Trophoblast cell (in vitro differentiated cells and primary cell): ENCODE measurements at regions not wholly inside any gene's neighbourhood (a gene's known extent, or its start where the extent isn't known, plus 50 kb on each side); places are given as distances from the start of the nearest gene placed in this dataset.

Experiments used
- DNase-seq, 2 donors: peaks; one replicate each; pipeline ENCODE4 v3.0.0-alpha.2; 2016
- H2AFZ ChIP-seq: 2 replicates; pipeline ENCODE4 v1.6.1; 2013; ENCODE audit warnings: low read length, moderate library complexity, mild to moderate bottlenecking; ENCODE audit not compliant: insufficient read depth, poor library complexity
- H2AK5ac ChIP-seq: 2 replicates; pipeline ENCODE4 v1.6.1; 2013; ENCODE audit warnings: mild to moderate bottlenecking, low read length
- H2BK120ac ChIP-seq: 2 replicates; pipeline ENCODE4 v1.6.1; 2013; ENCODE audit warnings: low read length, mild to moderate bottlenecking, moderate library complexity; ENCODE audit not compliant: insufficient read depth, poor library complexity
- H2BK12ac ChIP-seq: 2 replicates; pipeline ENCODE4 v1.6.1; 2013; ENCODE audit warnings: mild to moderate bottlenecking, low read length, moderate library complexity
- H2BK5ac ChIP-seq: 2 replicates; pipeline ENCODE4 v1.6.1; 2013; ENCODE audit warnings: low read length, low read depth, moderate library complexity, mild to moderate bottlenecking; ENCODE audit not compliant: poor library complexity
- H3K14ac ChIP-seq: 2 replicates; pipeline ENCODE4 v1.6.1; 2013; ENCODE audit warnings: mild to moderate bottlenecking, low read length
- H3K18ac ChIP-seq: 2 replicates; pipeline ENCODE4 v1.6.1; 2013; ENCODE audit warnings: mild to moderate bottlenecking, low read length
- H3K23ac ChIP-seq: 2 replicates; pipeline ENCODE4 v1.6.1; 2013; ENCODE audit warnings: low read length
- H3K27ac ChIP-seq: 2 replicates; pipeline ENCODE4 v1.5.1; 2013; ENCODE audit warnings: low read depth, mild to moderate bottlenecking, inconsistent platforms, low read length, moderate library complexity
- H3K27me3 ChIP-seq: 2 replicates; pipeline ENCODE4 v1.6.1; 2013; ENCODE audit warnings: inconsistent platforms, mild to moderate bottlenecking, low read length, moderate library complexity; ENCODE audit not compliant: insufficient read depth
- H3K36me3 ChIP-seq, 2 experiments: 1 replicate in 1 of 2; 2 replicates in 1 of 2; pipeline ENCODE4 v1.6.1; 2013; ENCODE audit warnings: low read length in 2 of 2, mild to moderate bottlenecking in 2 of 2, moderate library complexity in 1 of 2; ENCODE audit not compliant: insufficient read depth in 2 of 2, control insufficient read depth in 1 of 2
- H3K4ac ChIP-seq: 2 replicates; pipeline ENCODE4 v1.6.1; 2013; ENCODE audit warnings: low read depth, mild to moderate bottlenecking, low read length, moderate library complexity
- H3K4me1 ChIP-seq, 2 experiments: 1 replicate in 1 of 2; 2 replicates in 1 of 2; pipeline ENCODE4 v1.6.1; 2013; ENCODE audit warnings: low read length in 2 of 2, mild to moderate bottlenecking in 2 of 2, moderate library complexity in 1 of 2; ENCODE audit not compliant: insufficient read depth in 2 of 2, control insufficient read depth in 1 of 2
- H3K4me2 ChIP-seq: 2 replicates; pipeline ENCODE4 v1.6.1; 2013; ENCODE audit warnings: inconsistent platforms, mild to moderate bottlenecking, low read length, moderate library complexity
- H3K4me3 ChIP-seq: 2 replicates; pipeline ENCODE4 v1.5.1; 2013; ENCODE audit warnings: mild to moderate bottlenecking, low read depth, low read length, inconsistent platforms
- H3K79me1 ChIP-seq: one replicate; pipeline ENCODE4 v1.6.1; 2013; ENCODE audit warnings: low read length
- H3K79me2 ChIP-seq: 2 replicates; pipeline ENCODE4 v1.6.1; 2013; ENCODE audit warnings: low read length, mild to moderate bottlenecking; ENCODE audit not compliant: control insufficient read depth, insufficient read depth, poor library complexity
- H3K9ac ChIP-seq: 2 replicates; pipeline ENCODE4 v1.6.1; 2013; ENCODE audit warnings: mild to moderate bottlenecking, low read length
- H3K9me3 ChIP-seq: 2 replicates; pipeline ENCODE4 v1.6.1; 2013; ENCODE audit warnings: low read depth, mild to moderate bottlenecking, control low read depth, inconsistent platforms, low read length; ENCODE audit not compliant: insufficient read depth
- H4K12ac ChIP-seq: 2 replicates; pipeline ENCODE4 v1.6.1; 2013; ENCODE audit warnings: low read depth, mild to moderate bottlenecking, low read length, moderate library complexity
- H4K8ac ChIP-seq: 2 replicates; pipeline ENCODE4 v1.6.1; 2013; ENCODE audit warnings: low read depth, mild to moderate bottlenecking, low read length, moderate library complexity
- H4K91ac ChIP-seq: one replicate; pipeline ENCODE4 v1.6.1; 2013; ENCODE audit warnings: low read depth, mild to moderate bottlenecking, low read length, moderate library complexity
- WGBS: extraction: QIAGEN DNeasy Blood & Tissue Kit; methylation state at CpG from one replicate; pipeline ENCODE4 v1.1.7; 2013; ENCODE audit warnings: missing lambda C conversion rate; ENCODE audit not compliant: insufficient read length, insufficient coverage; ENCODE audit errors: extremely low coverage; 5-methylcytosine and 5-hydroxymethylcytosine counted together

- Histone ChIP-seq H2BK5ac (no peak overlapping the region), H2AK5ac (no peak overlapping the region), H4K12ac (no peak overlapping the region), H3K23ac (no peak overlapping the region), H2AFZ (no peak overlapping the region), H4K8ac (no peak overlapping the region), H3K18ac (no peak overlapping the region), H3K4me1 (no peaks in the 10 kb centered on the region), H3K4me2 (no peak overlapping the region), H3K27ac (no peak overlapping the region), H3K79me1 (no peaks in the 10 kb centered on the region), H4K91ac (no peak overlapping the region), H2BK120ac (no peak overlapping the region), H3K27me3 (no peaks in the 10 kb centered on the region), H3K4ac (no peak overlapping the region), H3K4me3 (no peak overlapping the region), H2BK12ac (no peak overlapping the region), H3K14ac (no peak overlapping the region), H3K9ac (no peak overlapping the region), H3K79me2 (no peaks in the 10 kb centered on the region), H3K9me3 (peaks cover 4% of the 10 kb centered on the region), H3K36me3 (no peaks in the 10 kb centered on the region)
- peak; percentile 70 to 88 for DNase-seq
- no CpG with 5 or more reads among the region's 6 CpGs for WGBS
These were observed 86.8 kb upstream of the TFPI start for GRCh38 chr2:187640926-187641510.

DNA sequence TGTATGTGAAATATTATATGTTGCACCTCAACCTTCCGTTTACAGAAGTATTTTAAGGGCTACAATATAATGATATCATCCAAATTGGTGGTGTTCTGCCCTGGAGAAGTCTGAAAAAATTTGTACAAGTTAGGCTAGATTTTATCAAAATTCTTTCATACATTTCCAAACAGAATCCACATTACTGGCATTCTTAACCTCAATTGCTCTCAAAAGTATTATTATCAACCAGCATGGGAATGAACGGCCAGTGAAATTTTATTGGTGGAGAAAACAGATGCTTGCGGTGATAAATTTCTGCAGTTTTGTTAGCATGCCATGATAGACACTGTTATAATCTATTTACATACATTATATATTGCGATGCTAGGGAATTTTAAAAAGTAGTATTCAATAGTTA lies 88.3 kb upstream of the TFPI start:
- Histone ChIP-seq H3K79me2 (no peaks in the 10 kb centered on the region), H3K36me3 (no peaks in the 10 kb centered on the region), H2AK5ac (no peak overlapping the region), H3K27ac (no peak overlapping the region), H4K12ac (no peak overlapping the region), H3K4me1 (no peaks in the 10 kb centered on the region), H3K9me3 (peaks cover 3% of the 10 kb centered on the region), H3K27me3 (no peaks in the 10 kb centered on the region), H3K18ac (no peak overlapping the region), H2BK12ac (no peak overlapping the region), H3K4me2 (no peak overlapping the region), H3K4me3 (no peak overlapping the region), H2AFZ (no peak overlapping the region), H4K8ac (no peak overlapping the region), H3K79me1 (no peaks in the 10 kb centered on the region), H3K23ac (no peak overlapping the region), H3K9ac (no peak overlapping the region), H2BK5ac (no peak overlapping the region), H3K14ac (no peak overlapping the region), H4K91ac (no peak overlapping the region), H3K4ac (no peak overlapping the region), H2BK120ac (no peak overlapping the region)
- DNase-seq = peak; percentile 45 to 94
- WGBS = no CpG with 5 or more reads among the region's 4 CpGs

GRCh38 chr2:187644486-187644885 lies 90.3 kb upstream of the TFPI start:
- no peak overlapping the region for H2AFZ ChIP-seq
- H3K79me1 ChIP-seq = no peaks in the 10 kb centered on the region
- H3K36me3 ChIP-seq = no peaks in the 10 kb centered on the region
- no peak overlapping the region for H2AK5ac ChIP-seq
- no peak overlapping the region for H4K91ac ChIP-seq
- H3K27ac ChIP-seq = no peak overlapping the region
- H2BK5ac ChIP-seq = no peak overlapping the region
- H4K8ac ChIP-seq = no peak overlapping the region
- H3K4me2 ChIP-seq = no peak overlapping the region
- H3K4me1 ChIP-seq = no peaks in the 10 kb centered on the region
- no peak overlapping the region for H3K9ac ChIP-seq
- H4K12ac ChIP-seq = no peak overlapping the region
- H3K4ac ChIP-seq = no peak overlapping the region
- H3K79me2 ChIP-seq = no peaks in the 10 kb centered on the region
- no peak overlapping the region for H2BK12ac ChIP-seq
- H3K23ac ChIP-seq = no peak overlapping the region
- H3K27me3 ChIP-seq = no peaks in the 10 kb centered on the region
- H3K14ac ChIP-seq = no peak overlapping the region
- no peak for DNase-seq
- no peaks in the 10 kb centered on the region for H3K9me3 ChIP-seq
- no peak overlapping the region for H2BK120ac ChIP-seq
- H3K4me3 ChIP-seq = no peak overlapping the region
- no peak overlapping the region for H3K18ac ChIP-seq

- Histone ChIP-seq H3K27ac (no peak overlapping the region), H3K23ac (no peak overlapping the region), H3K9ac (no peak overlapping the region), H3K14ac (no peak overlapping the region), H3K4me1 (no peaks in the 10 kb centered on the region), H4K8ac (no peak overlapping the region), H3K27me3 (no peaks in the 10 kb centered on the region), H3K4ac (no peak overlapping the region), H3K4me2 (no peak overlapping the region), H3K79me2 (no peaks in the 10 kb centered on the region), H3K36me3 (no peaks in the 10 kb centered on the region), H2BK5ac (no peak overlapping the region), H4K91ac (no peak overlapping the region), H2AFZ (no peak overlapping the region), H3K79me1 (no peaks in the 10 kb centered on the region), H3K4me3 (no peak overlapping the region), H3K18ac (no peak overlapping the region), H2BK120ac (no peak overlapping the region), H2AK5ac (no peak overlapping the region), H2BK12ac (no peak overlapping the region), H3K9me3 (no peaks in the 10 kb centered on the region), H4K12ac (no peak overlapping the region)
- no CpG with 5 or more reads among the region's 1 CpG for WGBS
- DNase-seq = peak in 1 of 2 donors; percentile 18
These were observed 90.7 kb upstream of the TFPI start for GRCh38 chr2:187644981-187645380.
